Hepatocyte (in vitro differentiated cells): ENCODE measurements at regions not wholly inside any gene's neighbourhood (a gene's known extent, or its start where the extent isn't known, plus 50 kb on each side); places are given as distances from the start of the nearest gene placed in this dataset.
"Not testable (repeated sequence)": the region's sequence is repeated elsewhere in the genome, so short reads cannot be mapped to it uniquely, and the experiment has no call there.

Source experiments
- DNase-seq: peaks from one replicate; pipeline ENCODE4 v3.0.0-alpha.2; 2016; ENCODE audit warnings: low spot score
- H2AFZ ChIP-seq: fragments of 200-600 bp; sonication (generic); 2 replicates; pipeline ENCODE4 v1.6.0; 2016; ENCODE audit warnings: antibody characterized with exemption, mild to moderate bottlenecking
- H3K27ac ChIP-seq: fragments of 200-600 bp; sonication (generic); 2 replicates; pipeline ENCODE4 v1.5.1; 2016; ENCODE audit warnings: mild to moderate bottlenecking
- H3K27me3 ChIP-seq: fragments of 200-600 bp; sonication (generic); 2 replicates; pipeline ENCODE4 v1.6.1; 2016
- H3K36me3 ChIP-seq: fragments of 200-600 bp; sonication (generic); replicated peaks from 2 replicates; pipeline ENCODE4 v1.5.1; 2016; ENCODE audit warnings: low read depth; ENCODE audit not compliant: insufficient read depth
- H3K4me1 ChIP-seq: fragments of 200-600 bp; sonication (generic); 2 replicates; pipeline ENCODE4 v1.5.1; 2016; ENCODE audit warnings: mild to moderate bottlenecking, moderate library complexity; ENCODE audit not compliant: insufficient read depth
- H3K4me2 ChIP-seq: fragments of 200-600 bp; sonication (generic); 2 replicates; pipeline ENCODE4 v1.6.0; 2016
- H3K4me3 ChIP-seq: fragments of 200-600 bp; sonication (generic); 2 replicates; pipeline ENCODE4 v1.5.1; 2016; ENCODE audit warnings: mild to moderate bottlenecking
- H3K79me2 ChIP-seq: fragments of 200-600 bp; sonication (generic); 2 replicates; pipeline ENCODE4 v1.6.0; 2017; ENCODE audit warnings: mild to moderate bottlenecking
- H3K9me2 ChIP-seq: fragments of 200-600 bp; sonication (generic); replicated peaks from 2 replicates; pipeline ENCODE4 v1.6.0; 2017; ENCODE audit warnings: mild to moderate bottlenecking; ENCODE audit not compliant: insufficient read depth
- H3K9me3 ChIP-seq: fragments of 200-600 bp; sonication (generic); 2 replicates; pipeline ENCODE4 v1.5.1; 2016; ENCODE audit warnings: low read depth, mild to moderate bottlenecking
- H4K20me1 ChIP-seq: fragments of 200-600 bp; sonication (generic); 2 replicates; pipeline ENCODE4 v1.6.0; 2016; ENCODE audit warnings: mild to moderate bottlenecking; ENCODE audit not compliant: insufficient read depth, poor library complexity, severe bottlenecking
- CTCF ChIP-seq: fragments of 200-600 bp; sonication (generic); IDR thresholded peaks from 2 replicates; pipeline ENCODE4 v1.5.1; 2016; ENCODE audit warnings: antibody characterized with exemption, mild to moderate bottlenecking; ENCODE audit not compliant: poor library complexity
- EZH2 ChIP-seq: fragments of 200-600 bp; sonication (generic); IDR thresholded peaks from 2 replicates; pipeline ENCODE4 v1.6.1; 2016; ENCODE audit warnings: antibody characterized with exemption, mild to moderate bottlenecking, borderline replicate concordance
- EZH2phosphoT487 ChIP-seq: fragments of 200-600 bp; sonication (generic); IDR thresholded peaks from one replicate; pipeline ENCODE4 v1.6.1; 2018; ENCODE audit warnings: antibody characterized with exemption, mild to moderate bottlenecking, low read depth, moderate library complexity; ENCODE audit not compliant: unreplicated experiment, severe bottlenecking
- WGBS: methylation state at CpG from one replicate; pipeline ENCODE4 v1.1.6; 2016; ENCODE audit warnings: low lambda C conversion rate; ENCODE audit errors: missing lambda C conversion rate; 5-methylcytosine and 5-hydroxymethylcytosine counted together

GRCh38 chr2:234352270-234352669, 144.6 kb downstream of the ARL4C start:
- H3K79me2 ChIP-seq: no peaks in the 10 kb centered on the region
- H3K27me3 ChIP-seq: no peaks in the 10 kb centered on the region
- H3K36me3 ChIP-seq: no peaks in the 10 kb centered on the region
- no peaks in the 10 kb centered on the region for H3K4me1 ChIP-seq
- no peak overlapping the region for H3K27ac ChIP-seq
- WGBS: 96% methylated on average over 7 of the region's 7 CpGs
- no peaks in the 10 kb centered on the region for H3K9me3 ChIP-seq
- H3K4me3 ChIP-seq: no peak overlapping the region
- TF ChIP-seq CTCF: no peak
- no peak for TF ChIP-seq EZH2phosphoT487
- TF ChIP-seq EZH2: no peak
- no peak overlapping the region for H3K4me2 ChIP-seq
- no peak for DNase-seq
- H2AFZ ChIP-seq: no peak overlapping the region
- no peaks in the 10 kb centered on the region for H3K9me2 ChIP-seq
- H4K20me1 ChIP-seq: no peaks in the 10 kb centered on the region

GRCh38 chr2:234351866-234352265, 145.0 kb downstream of the ARL4C start:
- not testable (repeated sequence) for H3K79me2 ChIP-seq, H3K36me3 ChIP-seq, H3K9me2 ChIP-seq, H3K4me3 ChIP-seq, H3K27ac ChIP-seq, H3K4me1 ChIP-seq, H3K4me2 ChIP-seq, DNase-seq, H3K9me3 ChIP-seq, H4K20me1 ChIP-seq, H2AFZ ChIP-seq, H3K27me3 ChIP-seq
- 88% methylated on average over 10 of the region's 10 CpGs for WGBS

DNA sequence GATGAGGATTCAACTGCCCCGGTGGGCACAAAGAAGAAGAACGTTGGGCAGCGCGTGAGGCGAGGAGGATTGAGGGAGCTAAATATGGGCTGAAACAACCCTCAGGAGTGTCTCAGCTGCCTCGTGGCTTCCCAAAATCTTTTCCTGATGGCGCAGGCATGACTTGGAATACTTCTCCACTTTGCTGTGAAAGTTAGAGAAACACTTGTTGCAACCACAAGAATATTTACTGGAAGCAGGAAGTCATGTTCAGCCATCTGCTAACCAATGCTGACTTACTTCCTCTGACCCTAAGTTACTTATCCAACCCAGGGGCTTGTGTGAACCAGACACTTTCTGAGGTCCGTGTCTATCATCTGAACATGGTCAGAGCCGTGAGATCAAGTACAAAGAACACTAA, 148.8 kb downstream of the ARL4C start:
- Histone ChIP-seq H3K27me3 (no peaks in the 10 kb centered on the region), H3K36me3 (no peaks in the 10 kb centered on the region), H3K9me2 (no peaks in the 10 kb centered on the region), H3K79me2 (no peaks in the 10 kb centered on the region), H2AFZ (no peak overlapping the region), H4K20me1 (no peaks in the 10 kb centered on the region), H3K4me1 (no peaks in the 10 kb centered on the region), H3K27ac (no peak overlapping the region), H3K9me3 (no peaks in the 10 kb centered on the region), H3K4me3 (no peak overlapping the region), H3K4me2 (no peak overlapping the region)
- 94% methylated on average over 9 of the region's 9 CpGs for WGBS
- TF ChIP-seq EZH2phosphoT487: no peak
- TF ChIP-seq EZH2: no peak
- no peak for DNase-seq

DNA sequence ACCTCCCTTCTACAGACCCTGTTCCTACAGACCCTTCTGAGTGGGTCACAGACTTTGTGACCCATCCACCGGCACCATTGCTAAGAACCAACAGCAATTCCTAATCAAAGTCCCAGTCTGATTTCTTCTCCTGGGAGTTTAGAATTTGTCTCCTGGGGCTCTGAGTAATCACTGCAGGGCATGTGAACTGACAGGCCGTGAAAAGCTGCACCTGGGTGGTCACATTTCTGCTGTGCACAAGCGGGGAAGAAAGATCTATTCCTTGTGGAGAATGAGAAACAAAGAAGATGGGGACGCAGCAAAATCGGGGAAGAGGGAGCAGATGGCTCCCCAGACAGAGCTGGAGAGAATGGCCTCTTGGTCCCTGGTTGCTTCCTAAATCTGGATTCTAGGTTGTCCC, 151.0 kb downstream of the ARL4C start:
- no peak overlapping the region for H3K4me3 ChIP-seq
- H3K79me2 ChIP-seq: no peaks in the 10 kb centered on the region
- H2AFZ ChIP-seq: no peak overlapping the region
- no peaks in the 10 kb centered on the region for H3K36me3 ChIP-seq
- DNase-seq: no peak
- TF ChIP-seq CTCF (no peak), EZH2phosphoT487 (no peak), EZH2 (no peak)
- WGBS: 85% methylated on average over 5 of the region's 5 CpGs
- no peak overlapping the region for H3K4me2 ChIP-seq
- no peaks in the 10 kb centered on the region for H3K9me3 ChIP-seq
- no peaks in the 10 kb centered on the region for H4K20me1 ChIP-seq
- H3K27ac ChIP-seq: no peak overlapping the region
- no peaks in the 10 kb centered on the region for H3K9me2 ChIP-seq
- H3K4me1 ChIP-seq: no peaks in the 10 kb centered on the region
- H3K27me3 ChIP-seq: no peaks in the 10 kb centered on the region

DNA sequence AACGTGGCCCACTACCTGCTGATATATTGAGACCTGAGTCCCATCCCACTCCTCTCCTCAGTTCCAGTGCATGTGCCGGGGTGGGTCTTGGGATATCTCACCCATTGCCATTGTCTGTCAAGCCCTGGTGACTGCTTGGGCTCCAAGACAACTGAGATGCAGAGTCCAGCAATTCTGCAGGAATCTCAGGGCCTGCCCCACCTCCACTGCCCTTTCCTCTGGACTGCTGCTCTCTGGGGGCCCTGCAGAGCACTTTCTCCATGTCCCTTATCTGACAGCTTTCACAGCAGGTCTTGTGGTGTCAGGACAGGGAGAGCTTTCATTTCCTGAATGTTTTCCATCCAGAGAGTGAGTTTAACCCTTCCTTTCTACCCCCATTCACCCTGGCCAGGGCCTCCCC, 152.9 kb downstream of the ARL4C start:
- no peaks in the 10 kb centered on the region for H3K9me2 ChIP-seq
- H3K36me3 ChIP-seq: no peaks in the 10 kb centered on the region
- no peak for TF ChIP-seq EZH2phosphoT487
- no peaks in the 10 kb centered on the region for H4K20me1 ChIP-seq
- H2AFZ ChIP-seq: no peak overlapping the region
- no peak for DNase-seq
- no peak overlapping the region for H3K27ac ChIP-seq
- H3K9me3 ChIP-seq: no peaks in the 10 kb centered on the region
- no peaks in the 10 kb centered on the region for H3K27me3 ChIP-seq
- H3K4me3 ChIP-seq: no peak overlapping the region
- no peaks in the 10 kb centered on the region for H3K79me2 ChIP-seq
- no peak overlapping the region for H3K4me2 ChIP-seq
- H3K4me1 ChIP-seq: no peaks in the 10 kb centered on the region
- WGBS: 87% methylated on average over 2 of the region's 2 CpGs
